ENCODE measurements at regions not wholly inside any gene's neighbourhood (a gene's known extent, or its start where the extent isn't known, plus 50 kb on each side); places are given as distances from the start of the nearest gene placed in this dataset.

- Mint-ChIP-seq H3K36me3 (ENCODE audit: low read depth) (no peaks in the 10 kb centered on the region), H3K4me1 (ENCODE audit: low read depth) (no peaks in the 10 kb centered on the region)
Observed at GRCh38 chr7:52287698-52288097, 747.7 kb upstream of the POM121L12 start.

GRCh38 chr7:52285689-52286088 is 749.7 kb upstream of the POM121L12 start:
- DNase-seq (ENCODE audit: low spot score), result no peak
- Mint-ChIP-seq H3K27ac (ENCODE audit: unreplicated experiment) (no peak overlapping the region), H3K4me1 (ENCODE audit: low read depth) (no peaks in the 10 kb centered on the region), H3K27me3 (ENCODE audit: low read depth) (no peaks in the 10 kb centered on the region), H3K4me3 (ENCODE audit: unreplicated experiment) (no peak overlapping the region), H3K36me3 (ENCODE audit: low read depth) (no peaks in the 10 kb centered on the region), H3K9me3 (ENCODE audit: low read depth) (peaks cover 15% of the 10 kb centered on the region)
- TF ChIP-seq CTCF (IDR thresholded peaks at IDR 0.05), result no peak

More at GRCh38 chr7:52287698-52288097, 747.7 kb upstream of the POM121L12 start:
- Mint-ChIP-seq H3K27ac (ENCODE audit: unreplicated experiment) (no peak overlapping the region), H3K9me3 (ENCODE audit: low read depth) (peaks cover 12% of the 10 kb centered on the region), H3K4me3 (ENCODE audit: unreplicated experiment) (no peak overlapping the region), H3K27me3 (ENCODE audit: low read depth) (no peaks in the 10 kb centered on the region)
- DNase-seq (ENCODE audit: low spot score), result no peak
- no peak for TF ChIP-seq CTCF (IDR thresholded peaks at IDR 0.05)

GRCh38 chr7:52283335-52283734 is 752.1 kb upstream of the POM121L12 start:
- Mint-ChIP-seq H3K4me3 (ENCODE audit: unreplicated experiment) (no peak overlapping the region), H3K9me3 (ENCODE audit: low read depth) (peaks cover 19% of the 10 kb centered on the region), H3K27ac (ENCODE audit: unreplicated experiment) (no peak overlapping the region), H3K27me3 (ENCODE audit: low read depth) (no peaks in the 10 kb centered on the region), H3K4me1 (ENCODE audit: low read depth) (no peaks in the 10 kb centered on the region), H3K36me3 (ENCODE audit: low read depth) (no peaks in the 10 kb centered on the region)
- TF ChIP-seq CTCF (IDR thresholded peaks at IDR 0.05), result no peak
- DNase-seq (ENCODE audit: low spot score), result no peak

GRCh38 chr7:52273685-52274610 is 761.5 kb upstream of the POM121L12 start:
- peaks cover 21% of the 10 kb centered on the region for H3K9me3 Mint-ChIP-seq (ENCODE audit: low read depth)
- no peaks in the 10 kb centered on the region for H3K4me1 Mint-ChIP-seq (ENCODE audit: low read depth)
- H3K27me3 Mint-ChIP-seq (ENCODE audit: low read depth), result no peaks in the 10 kb centered on the region
- no peak overlapping the region for H3K4me3 Mint-ChIP-seq (ENCODE audit: unreplicated experiment)
- H3K27ac Mint-ChIP-seq (ENCODE audit: unreplicated experiment), result no peak overlapping the region
- H3K36me3 Mint-ChIP-seq (ENCODE audit: low read depth), result peaks cover 1% of the 10 kb centered on the region
- no peak for DNase-seq (ENCODE audit: low spot score)
- no peak for TF ChIP-seq CTCF (IDR thresholded peaks at IDR 0.05)

- Mint-ChIP-seq H3K4me3 (ENCODE audit: unreplicated experiment) (no peak overlapping the region), H3K9me3 (ENCODE audit: low read depth) (peaks cover 7% of the 10 kb centered on the region), H3K27ac (ENCODE audit: unreplicated experiment) (no peak overlapping the region), H3K27me3 (ENCODE audit: low read depth) (no peaks in the 10 kb centered on the region), H3K4me1 (ENCODE audit: low read depth) (no peaks in the 10 kb centered on the region), H3K36me3 (ENCODE audit: low read depth) (no peaks in the 10 kb centered on the region)
- no peak for DNase-seq (ENCODE audit: low spot score)
- TF ChIP-seq CTCF (IDR thresholded peaks at IDR 0.05), result no peak
Observed at GRCh38 chr7:52271703-52272102, 763.7 kb upstream of the POM121L12 start.

Data from chondrocyte (in vitro differentiated cells).